GM23338 (cell line): ENCODE measurements at regions not wholly inside any gene's neighbourhood (a gene's known extent, or its start where the extent isn't known, plus 50 kb on each side); places are given as distances from the start of the nearest gene placed in this dataset.

Experiments used
- ATAC-seq: fragments of 200-7000 bp; cut with Tn5 transposase; 3 replicates; pipeline ENCODE4 v1.9.1; 2020
- DNase-seq: peaks from one replicate; pipeline ENCODE4 v3.0.0-alpha.2; 2015; ENCODE audit warnings: low spot score
- H2AFZ ChIP-seq: fragments of 200-600 bp; sonication (generic); 2 replicates; pipeline ENCODE4 v1.8.0; 2016; ENCODE audit warnings: antibody characterized with exemption, mild to moderate bottlenecking, moderate library complexity
- H3F3A ChIP-seq: fragments of 200-600 bp; sonication (generic); replicated peaks from 2 replicates; pipeline ENCODE4 v1.8.0; 2017; ENCODE audit warnings: antibody characterized with exemption, mixed run types, low read depth
- H3K27ac ChIP-seq: fragments of 200-600 bp; sonication (generic); 2 replicates; pipeline ENCODE4 v1.6.1; 2016; ENCODE audit warnings: low read depth
- H3K27me3 ChIP-seq: fragments of 200-600 bp; sonication (generic); 2 replicates; pipeline ENCODE4 v1.8.0; 2016; ENCODE audit warnings: mild to moderate bottlenecking, mixed run types, moderate library complexity; ENCODE audit not compliant: insufficient read depth
- H3K36me3 ChIP-seq: fragments of 200-600 bp; sonication (generic); 2 replicates; pipeline ENCODE4 v1.8.0; 2016; ENCODE audit warnings: mild to moderate bottlenecking; ENCODE audit not compliant: insufficient read depth
- H3K4me1 ChIP-seq: fragments of 200-600 bp; sonication (generic); 2 replicates; pipeline ENCODE4 v1.8.0; 2016; ENCODE audit warnings: mild to moderate bottlenecking, moderate library complexity; ENCODE audit not compliant: insufficient read depth
- H3K4me2 ChIP-seq: fragments of 200-600 bp; sonication (generic); 2 replicates; pipeline ENCODE4 v1.7.1; 2017; ENCODE audit warnings: mixed run types
- H3K4me3 ChIP-seq: fragments of 200-600 bp; sonication (generic); 2 replicates; pipeline ENCODE4 v1.6.1; 2016; ENCODE audit warnings: mixed run types
- H3K79me2 ChIP-seq: fragments of 200-600 bp; sonication (generic); replicated peaks from 2 replicates; pipeline ENCODE4 v1.8.0; 2017; ENCODE audit warnings: mild to moderate bottlenecking; ENCODE audit not compliant: insufficient read depth
- H3K9me2 ChIP-seq: fragments of 200-600 bp; sonication (generic); 2 replicates; pipeline ENCODE4 v1.8.0; 2017; ENCODE audit not compliant: insufficient read depth
- H4K20me1 ChIP-seq: fragments of 200-600 bp; sonication (generic); replicated peaks from 2 replicates; pipeline ENCODE4 v1.8.0; 2017; ENCODE audit warnings: mild to moderate bottlenecking; ENCODE audit not compliant: insufficient read depth
- H3K27ac Mint-ChIP-seq: 2 replicates; pipeline ENCODE4 v1.8.0; 2020; ENCODE audit warnings: inconsistent platforms, mild to moderate bottlenecking, moderate library complexity, mixed read lengths
- H3K27me3 Mint-ChIP-seq: 3 replicates; pipeline ENCODE4 v1.8.0; 2022; ENCODE audit warnings: low read depth, mild to moderate bottlenecking, moderate library complexity, mixed read lengths, inconsistent platforms; ENCODE audit not compliant: insufficient read depth, poor library complexity
- H3K36me3 Mint-ChIP-seq: 3 replicates; pipeline ENCODE4 v1.8.0; 2021; ENCODE audit warnings: low read depth, mild to moderate bottlenecking, inconsistent platforms, moderate library complexity, mixed read lengths
- H3K4me1 Mint-ChIP-seq: 3 replicates; pipeline ENCODE4 v1.8.0; 2020; ENCODE audit warnings: mild to moderate bottlenecking, inconsistent platforms, mixed read lengths
- H3K4me3 Mint-ChIP-seq: 3 replicates; pipeline ENCODE4 v1.8.0; 2021; ENCODE audit warnings: moderate library complexity, mild to moderate bottlenecking, inconsistent platforms, mixed read lengths
- H3K9me3 Mint-ChIP-seq: 3 replicates; pipeline ENCODE4 v1.8.0; 2020; ENCODE audit warnings: moderate library complexity, mild to moderate bottlenecking, inconsistent platforms, mixed read lengths
- CREB1 ChIP-seq: fragments of 250-450 bp; sonication (Bioruptor Pico); IDR thresholded peaks from 2 replicates; pipeline ENCODE4 v1.5.0; 2020; ENCODE audit warnings: low read depth, mild to moderate bottlenecking, moderate library complexity
- EZH2 ChIP-seq: fragments of 200-600 bp; sonication (generic); IDR thresholded peaks from one replicate; pipeline ENCODE4 v1.8.0; 2017; ENCODE audit warnings: antibody characterized with exemption, mild to moderate bottlenecking, low read depth; ENCODE audit not compliant: unreplicated experiment
- EZH2phosphoT487 ChIP-seq: fragments of 200-600 bp; sonication (generic); IDR thresholded peaks from one replicate; pipeline ENCODE4 v1.8.1; 2018; ENCODE audit warnings: antibody characterized with exemption; ENCODE audit not compliant: unreplicated experiment
- JUNB ChIP-seq: IDR thresholded peaks from one replicate; pipeline ENCODE4 v1.6.1; 2016; ENCODE audit warnings: antibody characterized with exemption; ENCODE audit not compliant: unreplicated experiment
- NANOG ChIP-seq: IDR thresholded peaks from 2 replicates; pipeline ENCODE4 v1.6.1; 2016; ENCODE audit warnings: antibody characterized with exemption, borderline replicate concordance
- POLR2AphosphoS5 ChIP-seq: IDR thresholded peaks from 2 replicates; pipeline ENCODE4 v1.6.1; 2016; ENCODE audit warnings: antibody characterized with exemption, low read depth
- STAT1 ChIP-seq: IDR thresholded peaks from one replicate; pipeline ENCODE4 v1.6.1; 2016; ENCODE audit warnings: antibody characterized with exemption; ENCODE audit not compliant: unreplicated experiment
- ZNF114 ChIP-seq: fragments of 250-450 bp; sonication (Bioruptor Pico); IDR thresholded peaks from 2 replicates; pipeline ENCODE4 v1.5.0; 2020; ENCODE audit warnings: mild to moderate bottlenecking, moderate library complexity
- ZNF331 ChIP-seq: fragments of 250-450 bp; sonication (Bioruptor Pico); IDR thresholded peaks from 2 replicates; pipeline ENCODE4 v1.5.0; 2020; ENCODE audit warnings: low read depth, mild to moderate bottlenecking, moderate library complexity
- TF ChIP-seq, protein P1 (sequence below): IDR thresholded peaks from 2 replicates; pipeline ENCODE4 v1.6.1; 2016; ENCODE audit warnings: antibody characterized with exemption
- TF ChIP-seq, protein P2 (sequence below), 2 experiments: fragments of 200-600 bp in 1 of 2; sonication (generic) in 1 of 2; conservative IDR thresholded peaks; 2 replicates each; pipeline versions ENCODE4 v1.5.1 to v1.6.1; 2016 to 2017; ENCODE audit warnings: antibody characterized with exemption in 2 of 2, low read depth in 2 of 2, mild to moderate bottlenecking in 2 of 2, moderate library complexity in 1 of 2
- TF ChIP-seq, protein P3 (sequence below): fragments of 250-450 bp; sonication (Bioruptor Pico); IDR thresholded peaks from 2 replicates; pipeline ENCODE4 v1.5.0; 2020; ENCODE audit warnings: mild to moderate bottlenecking, moderate library complexity
- TF ChIP-seq, protein P4 (sequence below): IDR thresholded peaks from one replicate; pipeline ENCODE4 v1.6.1; 2018; ENCODE audit warnings: antibody characterized with exemption; ENCODE audit not compliant: unreplicated experiment

DNA sequence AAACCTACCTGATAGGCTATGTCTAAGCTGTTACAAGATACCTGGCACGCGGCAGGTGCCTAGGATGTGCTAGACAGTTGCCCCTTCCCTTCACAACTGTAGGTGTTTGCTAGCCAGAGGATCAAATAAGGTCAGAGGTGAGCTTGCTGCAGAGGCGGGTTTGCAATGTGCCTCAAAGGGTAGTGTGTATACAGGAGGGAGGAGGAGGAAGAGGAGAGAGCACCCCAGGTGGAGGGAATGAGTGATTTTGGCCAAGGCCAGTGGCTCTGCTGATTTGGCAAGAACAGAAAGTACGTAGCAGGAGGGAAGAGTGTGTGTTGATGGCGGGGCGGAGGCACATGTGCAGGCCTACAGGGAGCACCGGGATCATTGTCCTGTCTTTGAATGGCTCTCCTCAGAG, 236.5 kb downstream of the HAUS1 start:
- peaks cover 12% of the 10 kb centered on the region for H3K27me3 Mint-ChIP-seq
- peaks cover 45% of the 10 kb centered on the region for H3K4me1 ChIP-seq
- no peaks in the 10 kb centered on the region; the same call in 1 of the 2 replicates for H4K20me1 ChIP-seq
- ATAC-seq (no peak), DNase-seq (no peak)
- H3K4me1 Mint-ChIP-seq, result peaks cover 70% of the 10 kb centered on the region
- peaks cover 36% of the 10 kb centered on the region for H3K79me2 ChIP-seq
- no peak overlapping the region for H3K27ac Mint-ChIP-seq
- no peak overlapping the region for H3K4me2 ChIP-seq
- H2AFZ ChIP-seq, result no peak overlapping the region
- no peak overlapping the region for H3K4me3 ChIP-seq
- H3F3A ChIP-seq, result no peaks in the 10 kb centered on the region
- H3K4me3 Mint-ChIP-seq, result no peak overlapping the region
- no peak overlapping the region for H3K27ac ChIP-seq
- H3K27me3 ChIP-seq, result no peaks in the 10 kb centered on the region
- H3K9me2 ChIP-seq, result no peaks in the 10 kb centered on the region
- peaks cover 5% of the 10 kb centered on the region for H3K36me3 Mint-ChIP-seq
- TF ChIP-seq, protein P1, sequence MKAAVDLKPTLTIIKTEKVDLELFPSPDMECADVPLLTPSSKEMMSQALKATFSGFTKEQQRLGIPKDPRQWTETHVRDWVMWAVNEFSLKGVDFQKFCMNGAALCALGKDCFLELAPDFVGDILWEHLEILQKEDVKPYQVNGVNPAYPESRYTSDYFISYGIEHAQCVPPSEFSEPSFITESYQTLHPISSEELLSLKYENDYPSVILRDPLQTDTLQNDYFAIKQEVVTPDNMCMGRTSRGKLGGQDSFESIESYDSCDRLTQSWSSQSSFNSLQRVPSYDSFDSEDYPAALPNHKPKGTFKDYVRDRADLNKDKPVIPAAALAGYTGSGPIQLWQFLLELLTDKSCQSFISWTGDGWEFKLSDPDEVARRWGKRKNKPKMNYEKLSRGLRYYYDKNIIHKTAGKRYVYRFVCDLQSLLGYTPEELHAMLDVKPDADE, result no peak
- TF ChIP-seq EZH2 (no peak), EZH2phosphoT487 (no peak), JUNB (no peak), CREB1 (CRISPR knock-in tag) (no peak), ZNF331 (CRISPR knock-in tag) (no peak), STAT1 (no peak), NANOG (no peak), POLR2AphosphoS5 (no peak), ZNF114 (no peak)
- TF ChIP-seq, protein P2, sequence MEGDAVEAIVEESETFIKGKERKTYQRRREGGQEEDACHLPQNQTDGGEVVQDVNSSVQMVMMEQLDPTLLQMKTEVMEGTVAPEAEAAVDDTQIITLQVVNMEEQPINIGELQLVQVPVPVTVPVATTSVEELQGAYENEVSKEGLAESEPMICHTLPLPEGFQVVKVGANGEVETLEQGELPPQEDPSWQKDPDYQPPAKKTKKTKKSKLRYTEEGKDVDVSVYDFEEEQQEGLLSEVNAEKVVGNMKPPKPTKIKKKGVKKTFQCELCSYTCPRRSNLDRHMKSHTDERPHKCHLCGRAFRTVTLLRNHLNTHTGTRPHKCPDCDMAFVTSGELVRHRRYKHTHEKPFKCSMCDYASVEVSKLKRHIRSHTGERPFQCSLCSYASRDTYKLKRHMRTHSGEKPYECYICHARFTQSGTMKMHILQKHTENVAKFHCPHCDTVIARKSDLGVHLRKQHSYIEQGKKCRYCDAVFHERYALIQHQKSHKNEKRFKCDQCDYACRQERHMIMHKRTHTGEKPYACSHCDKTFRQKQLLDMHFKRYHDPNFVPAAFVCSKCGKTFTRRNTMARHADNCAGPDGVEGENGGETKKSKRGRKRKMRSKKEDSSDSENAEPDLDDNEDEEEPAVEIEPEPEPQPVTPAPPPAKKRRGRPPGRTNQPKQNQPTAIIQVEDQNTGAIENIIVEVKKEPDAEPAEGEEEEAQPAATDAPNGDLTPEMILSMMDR (conservative IDR thresholded peaks at IDR 0.05; ENCODE audit: low read depth in 2 of 2), result no peak
- TF ChIP-seq, protein P3, sequence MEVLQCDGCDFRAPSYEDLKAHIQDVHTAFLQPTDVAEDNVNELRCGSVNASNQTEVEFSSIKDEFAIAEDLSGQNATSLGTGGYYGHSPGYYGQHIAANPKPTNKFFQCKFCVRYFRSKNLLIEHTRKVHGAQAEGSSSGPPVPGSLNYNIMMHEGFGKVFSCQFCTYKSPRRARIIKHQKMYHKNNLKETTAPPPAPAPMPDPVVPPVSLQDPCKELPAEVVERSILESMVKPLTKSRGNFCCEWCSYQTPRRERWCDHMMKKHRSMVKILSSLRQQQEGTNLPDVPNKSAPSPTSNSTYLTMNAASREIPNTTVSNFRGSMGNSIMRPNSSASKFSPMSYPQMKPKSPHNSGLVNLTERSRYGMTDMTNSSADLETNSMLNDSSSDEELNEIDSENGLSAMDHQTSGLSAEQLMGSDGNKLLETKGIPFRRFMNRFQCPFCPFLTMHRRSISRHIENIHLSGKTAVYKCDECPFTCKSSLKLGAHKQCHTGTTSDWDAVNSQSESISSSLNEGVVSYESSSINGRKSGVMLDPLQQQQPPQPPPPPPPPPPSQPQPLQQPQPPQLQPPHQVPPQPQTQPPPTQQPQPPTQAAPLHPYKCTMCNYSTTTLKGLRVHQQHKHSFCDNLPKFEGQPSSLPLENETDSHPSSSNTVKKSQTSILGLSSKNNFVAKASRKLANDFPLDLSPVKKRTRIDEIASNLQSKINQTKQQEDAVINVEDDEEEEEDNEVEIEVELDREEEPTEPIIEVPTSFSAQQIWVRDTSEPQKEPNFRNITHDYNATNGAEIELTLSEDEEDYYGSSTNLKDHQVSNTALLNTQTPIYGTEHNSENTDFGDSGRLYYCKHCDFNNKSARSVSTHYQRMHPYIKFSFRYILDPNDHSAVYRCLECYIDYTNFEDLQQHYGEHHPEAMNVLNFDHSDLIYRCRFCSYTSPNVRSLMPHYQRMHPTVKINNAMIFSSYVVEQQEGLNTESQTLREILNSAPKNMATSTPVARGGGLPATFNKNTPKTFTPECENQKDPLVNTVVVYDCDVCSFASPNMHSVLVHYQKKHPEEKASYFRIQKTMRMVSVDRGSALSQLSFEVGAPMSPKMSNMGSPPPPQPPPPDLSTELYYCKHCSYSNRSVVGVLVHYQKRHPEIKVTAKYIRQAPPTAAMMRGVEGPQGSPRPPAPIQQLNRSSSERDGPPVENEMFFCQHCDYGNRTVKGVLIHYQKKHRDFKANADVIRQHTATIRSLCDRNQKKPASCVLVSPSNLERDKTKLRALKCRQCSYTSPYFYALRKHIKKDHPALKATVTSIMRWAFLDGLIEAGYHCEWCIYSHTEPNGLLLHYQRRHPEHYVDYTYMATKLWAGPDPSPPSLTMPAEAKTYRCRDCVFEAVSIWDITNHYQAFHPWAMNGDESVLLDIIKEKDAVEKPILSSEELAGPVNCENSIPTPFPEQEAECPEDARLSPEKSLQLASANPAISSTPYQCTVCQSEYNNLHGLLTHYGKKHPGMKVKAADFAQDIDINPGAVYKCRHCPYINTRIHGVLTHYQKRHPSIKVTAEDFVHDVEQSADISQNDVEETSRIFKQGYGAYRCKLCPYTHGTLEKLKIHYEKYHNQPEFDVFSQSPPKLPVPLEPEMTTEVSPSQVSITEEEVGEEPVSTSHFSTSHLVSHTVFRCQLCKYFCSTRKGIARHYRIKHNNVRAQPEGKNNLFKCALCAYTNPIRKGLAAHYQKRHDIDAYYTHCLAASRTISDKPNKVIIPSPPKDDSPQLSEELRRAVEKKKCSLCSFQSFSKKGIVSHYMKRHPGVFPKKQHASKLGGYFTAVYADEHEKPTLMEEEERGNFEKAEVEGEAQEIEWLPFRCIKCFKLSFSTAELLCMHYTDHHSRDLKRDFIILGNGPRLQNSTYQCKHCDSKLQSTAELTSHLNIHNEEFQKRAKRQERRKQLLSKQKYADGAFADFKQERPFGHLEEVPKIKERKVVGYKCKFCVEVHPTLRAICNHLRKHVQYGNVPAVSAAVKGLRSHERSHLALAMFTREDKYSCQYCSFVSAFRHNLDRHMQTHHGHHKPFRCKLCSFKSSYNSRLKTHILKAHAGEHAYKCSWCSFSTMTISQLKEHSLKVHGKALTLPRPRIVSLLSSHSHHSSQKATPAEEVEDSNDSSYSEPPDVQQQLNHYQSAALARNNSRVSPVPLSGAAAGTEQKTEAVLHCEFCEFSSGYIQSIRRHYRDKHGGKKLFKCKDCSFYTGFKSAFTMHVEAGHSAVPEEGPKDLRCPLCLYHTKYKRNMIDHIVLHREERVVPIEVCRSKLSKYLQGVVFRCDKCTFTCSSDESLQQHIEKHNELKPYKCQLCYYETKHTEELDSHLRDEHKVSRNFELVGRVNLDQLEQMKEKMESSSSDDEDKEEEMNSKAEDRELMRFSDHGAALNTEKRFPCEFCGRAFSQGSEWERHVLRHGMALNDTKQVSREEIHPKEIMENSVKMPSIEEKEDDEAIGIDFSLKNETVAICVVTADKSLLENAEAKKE (CRISPR knock-in tag), result no peak
- TF ChIP-seq, protein P4, sequence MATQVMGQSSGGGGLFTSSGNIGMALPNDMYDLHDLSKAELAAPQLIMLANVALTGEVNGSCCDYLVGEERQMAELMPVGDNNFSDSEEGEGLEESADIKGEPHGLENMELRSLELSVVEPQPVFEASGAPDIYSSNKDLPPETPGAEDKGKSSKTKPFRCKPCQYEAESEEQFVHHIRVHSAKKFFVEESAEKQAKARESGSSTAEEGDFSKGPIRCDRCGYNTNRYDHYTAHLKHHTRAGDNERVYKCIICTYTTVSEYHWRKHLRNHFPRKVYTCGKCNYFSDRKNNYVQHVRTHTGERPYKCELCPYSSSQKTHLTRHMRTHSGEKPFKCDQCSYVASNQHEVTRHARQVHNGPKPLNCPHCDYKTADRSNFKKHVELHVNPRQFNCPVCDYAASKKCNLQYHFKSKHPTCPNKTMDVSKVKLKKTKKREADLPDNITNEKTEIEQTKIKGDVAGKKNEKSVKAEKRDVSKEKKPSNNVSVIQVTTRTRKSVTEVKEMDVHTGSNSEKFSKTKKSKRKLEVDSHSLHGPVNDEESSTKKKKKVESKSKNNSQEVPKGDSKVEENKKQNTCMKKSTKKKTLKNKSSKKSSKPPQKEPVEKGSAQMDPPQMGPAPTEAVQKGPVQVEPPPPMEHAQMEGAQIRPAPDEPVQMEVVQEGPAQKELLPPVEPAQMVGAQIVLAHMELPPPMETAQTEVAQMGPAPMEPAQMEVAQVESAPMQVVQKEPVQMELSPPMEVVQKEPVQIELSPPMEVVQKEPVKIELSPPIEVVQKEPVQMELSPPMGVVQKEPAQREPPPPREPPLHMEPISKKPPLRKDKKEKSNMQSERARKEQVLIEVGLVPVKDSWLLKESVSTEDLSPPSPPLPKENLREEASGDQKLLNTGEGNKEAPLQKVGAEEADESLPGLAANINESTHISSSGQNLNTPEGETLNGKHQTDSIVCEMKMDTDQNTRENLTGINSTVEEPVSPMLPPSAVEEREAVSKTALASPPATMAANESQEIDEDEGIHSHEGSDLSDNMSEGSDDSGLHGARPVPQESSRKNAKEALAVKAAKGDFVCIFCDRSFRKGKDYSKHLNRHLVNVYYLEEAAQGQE, result no peak
- no peaks in the 10 kb centered on the region for H3K9me3 Mint-ChIP-seq
- no peaks in the 10 kb centered on the region for H3K36me3 ChIP-seq
